Choroid plexus epithelial cell (primary cell): ENCODE measurements at regions not wholly inside any gene's neighbourhood (a gene's known extent, or its start where the extent isn't known, plus 50 kb on each side); places are given as distances from the start of the nearest gene placed in this dataset.
"Not testable (repeated sequence)": the region's sequence is repeated elsewhere in the genome, so short reads cannot be mapped to it uniquely, and the experiment has no call there.

Experiments
- DNase-seq: peaks from one replicate; pipeline ENCODE4 v3.0.0-alpha.2; 2010; ENCODE audit warnings: low read depth
- H3K4me3 ChIP-seq: 2 replicates; pipeline ENCODE4 v1.5.1; 2011; ENCODE audit warnings: low read depth, mild to moderate bottlenecking, control low read depth, low read length, moderate library complexity
- TF ChIP-seq, protein P1 (sequence below): conservative IDR thresholded peaks from 2 replicates; pipeline ENCODE4 v1.5.1; 2011; ENCODE audit warnings: low read depth, mild to moderate bottlenecking, control low read depth, inconsistent platforms, low read length, moderate library complexity

DNA sequence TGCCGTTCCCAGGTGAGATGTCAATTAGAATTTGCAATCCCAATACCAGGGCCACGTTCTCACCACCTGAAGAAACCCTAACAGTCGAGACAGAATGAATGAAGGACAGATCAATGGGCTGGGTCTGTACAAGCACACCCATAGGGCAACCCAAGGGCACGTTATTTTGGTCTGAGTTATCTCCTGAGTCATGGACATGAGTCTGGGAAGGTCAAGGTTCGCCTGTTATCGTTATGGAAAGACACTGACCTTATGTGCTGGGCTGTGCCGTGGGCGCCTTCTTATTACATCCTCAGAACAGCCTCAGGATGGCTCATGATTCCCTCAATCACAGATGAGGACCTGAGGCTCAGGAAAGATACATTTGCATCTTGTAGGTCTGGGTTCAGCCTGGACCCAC is 175.0 kb upstream of the SULF2 start:
- no peak overlapping the region for H3K4me3 ChIP-seq
- TF ChIP-seq, protein P1, sequence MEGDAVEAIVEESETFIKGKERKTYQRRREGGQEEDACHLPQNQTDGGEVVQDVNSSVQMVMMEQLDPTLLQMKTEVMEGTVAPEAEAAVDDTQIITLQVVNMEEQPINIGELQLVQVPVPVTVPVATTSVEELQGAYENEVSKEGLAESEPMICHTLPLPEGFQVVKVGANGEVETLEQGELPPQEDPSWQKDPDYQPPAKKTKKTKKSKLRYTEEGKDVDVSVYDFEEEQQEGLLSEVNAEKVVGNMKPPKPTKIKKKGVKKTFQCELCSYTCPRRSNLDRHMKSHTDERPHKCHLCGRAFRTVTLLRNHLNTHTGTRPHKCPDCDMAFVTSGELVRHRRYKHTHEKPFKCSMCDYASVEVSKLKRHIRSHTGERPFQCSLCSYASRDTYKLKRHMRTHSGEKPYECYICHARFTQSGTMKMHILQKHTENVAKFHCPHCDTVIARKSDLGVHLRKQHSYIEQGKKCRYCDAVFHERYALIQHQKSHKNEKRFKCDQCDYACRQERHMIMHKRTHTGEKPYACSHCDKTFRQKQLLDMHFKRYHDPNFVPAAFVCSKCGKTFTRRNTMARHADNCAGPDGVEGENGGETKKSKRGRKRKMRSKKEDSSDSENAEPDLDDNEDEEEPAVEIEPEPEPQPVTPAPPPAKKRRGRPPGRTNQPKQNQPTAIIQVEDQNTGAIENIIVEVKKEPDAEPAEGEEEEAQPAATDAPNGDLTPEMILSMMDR = no peak
- no peak for DNase-seq

DNA sequence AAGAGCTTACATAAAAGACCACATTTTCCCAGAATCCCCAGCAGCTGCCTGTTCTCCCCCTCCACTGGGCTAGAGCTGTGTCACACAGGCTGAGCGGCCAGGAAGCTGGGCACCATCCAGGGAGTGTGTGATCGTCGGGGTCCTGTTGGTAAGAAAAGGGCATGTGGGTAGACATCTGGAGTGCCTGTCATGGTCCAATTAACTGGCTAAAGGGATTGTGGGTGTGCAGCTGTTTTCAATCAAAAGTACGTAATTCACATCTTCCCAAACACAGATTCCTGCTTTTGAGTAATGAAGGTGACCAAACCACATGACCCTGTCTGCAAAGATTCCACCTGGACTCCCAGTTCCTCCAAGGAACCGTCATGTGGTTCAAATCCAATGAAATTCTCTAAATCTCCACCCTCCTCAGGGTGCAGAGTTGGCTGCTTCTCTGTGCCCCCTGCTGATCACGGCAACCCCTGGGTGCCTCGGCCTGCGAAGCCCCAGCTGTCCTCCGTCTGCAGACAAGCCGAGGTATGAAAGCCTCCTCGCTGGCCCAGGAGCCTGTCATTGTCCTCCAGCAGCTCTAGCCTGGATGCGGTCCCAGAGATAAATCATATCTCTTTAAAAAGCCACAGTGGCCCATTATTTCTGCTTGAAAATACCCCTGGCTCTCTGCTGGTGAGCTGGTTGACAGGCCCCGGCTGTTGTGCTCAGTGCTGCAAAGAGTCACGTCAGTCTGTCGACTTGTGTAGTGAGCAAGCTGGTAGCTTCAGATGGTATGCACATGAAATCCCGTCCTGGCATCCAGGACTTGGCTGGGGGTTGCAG is 172.9 kb upstream of the SULF2 start:
- peak; percentile 5 for DNase-seq
- H3K4me3 ChIP-seq = not testable (repeated sequence)

DNA sequence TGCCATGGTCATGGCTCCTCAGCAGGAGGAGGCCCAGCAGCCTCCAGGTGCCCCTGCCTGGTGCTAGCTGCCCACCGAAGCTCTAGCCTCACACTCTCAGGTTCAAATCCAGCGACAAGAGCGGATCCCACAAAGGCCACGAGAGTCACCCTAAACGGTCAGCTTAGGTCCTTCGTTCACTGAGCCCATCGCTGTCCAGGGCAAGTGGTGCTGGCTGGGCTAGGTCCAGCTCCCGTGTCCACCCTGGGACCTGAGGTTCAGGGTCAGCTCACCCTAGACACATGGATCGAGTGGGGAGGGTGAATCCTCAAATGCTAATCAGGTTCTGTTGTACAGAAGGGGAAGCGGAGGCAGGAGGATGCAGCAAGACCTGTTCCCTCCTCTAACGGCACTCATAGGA is 171.9 kb upstream of the SULF2 start:
- DNase-seq = no peak
- TF ChIP-seq, protein P1 = no peak
- no peak overlapping the region for H3K4me3 ChIP-seq

DNA sequence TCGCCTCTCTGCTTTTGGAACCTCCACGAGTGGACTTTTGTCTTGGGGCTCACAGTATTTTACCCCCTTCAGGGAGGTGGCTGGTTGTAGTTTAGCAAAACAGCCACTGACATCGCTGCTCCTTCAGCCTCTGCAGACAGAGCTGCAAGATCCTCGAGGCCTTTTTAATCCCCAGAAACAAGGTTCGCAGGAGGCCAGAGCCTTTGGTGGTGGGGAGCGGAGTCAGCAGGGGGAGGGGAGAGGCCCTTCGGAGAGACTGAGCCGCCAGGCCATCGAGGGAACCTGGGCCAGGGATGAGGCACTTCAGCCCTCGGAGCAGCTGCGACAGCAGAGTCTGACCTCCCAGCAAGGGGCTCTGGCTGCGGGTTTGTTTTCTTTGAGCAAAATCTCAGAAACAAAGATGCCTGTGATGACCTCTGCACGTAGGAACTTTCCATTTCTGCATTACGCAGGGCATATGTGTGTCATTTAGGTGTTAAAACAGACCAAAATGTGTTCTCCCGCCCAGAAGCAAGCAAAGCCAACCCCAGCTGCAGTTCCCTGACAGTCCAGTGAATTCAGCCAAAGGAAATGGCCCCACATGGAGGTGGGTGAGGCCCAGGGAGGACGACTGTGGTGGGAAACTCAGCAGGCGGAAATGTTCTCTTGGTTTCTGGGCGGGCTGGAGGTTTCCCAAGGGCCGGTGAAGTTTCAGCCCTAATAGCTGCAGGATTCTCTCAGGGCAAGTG is 171.2 kb upstream of the SULF2 start:
- peak; percentile 81 for DNase-seq
- no peak overlapping the region for H3K4me3 ChIP-seq
- TF ChIP-seq, protein P1 = peak; percentile 28

DNA sequence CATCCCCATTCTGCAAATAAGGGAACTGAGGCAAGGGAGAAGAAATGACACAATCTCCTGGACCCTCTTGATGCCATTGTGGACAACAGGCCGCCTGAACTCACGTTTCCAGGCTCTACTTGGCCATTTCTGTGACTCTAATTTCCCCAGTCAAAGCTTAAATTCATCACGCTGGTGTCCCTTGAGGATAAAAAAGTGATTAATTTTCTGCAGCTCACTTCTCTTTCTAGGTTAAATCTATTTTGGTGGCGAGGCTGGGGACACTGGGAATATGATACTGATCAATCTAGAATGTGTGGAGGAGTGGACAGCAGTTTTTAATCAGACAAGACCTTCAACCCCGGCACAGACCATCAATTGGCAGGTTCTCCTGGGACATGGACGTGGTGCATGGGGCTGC is 168.2 kb upstream of the SULF2 start:
- TF ChIP-seq, protein P1 = no peak
- H3K4me3 ChIP-seq = no peak overlapping the region
- no peak for DNase-seq

DNA sequence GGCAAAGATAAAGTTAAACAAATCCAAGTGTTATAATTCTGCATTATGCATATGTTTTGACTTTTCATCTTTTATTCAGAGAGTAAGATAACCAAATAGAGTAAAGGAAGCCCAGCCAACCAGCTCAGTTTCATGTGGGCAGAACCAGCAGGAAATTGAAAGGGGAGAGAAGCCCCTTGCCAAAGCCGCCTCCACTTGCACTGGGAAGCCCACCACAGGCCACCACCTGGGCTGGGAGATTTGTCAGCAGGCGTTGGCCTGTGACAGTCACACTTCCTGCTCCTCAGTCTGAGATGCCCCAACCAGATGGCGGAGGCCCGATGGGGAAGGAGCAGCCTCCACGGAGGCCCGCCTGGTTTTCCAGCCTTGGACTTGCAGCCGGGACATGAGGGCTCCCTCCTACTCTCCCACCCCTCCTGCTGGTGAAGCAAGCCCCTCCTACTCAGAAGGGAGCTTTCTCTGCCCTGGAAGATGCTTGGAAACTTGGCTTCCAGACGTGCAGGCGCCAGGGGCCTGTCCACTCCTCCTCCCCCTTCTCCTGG is 166.8 kb upstream of the SULF2 start:
- no peak for DNase-seq
- TF ChIP-seq, protein P1 = no peak
- H3K4me3 ChIP-seq = no peak overlapping the region

DNA sequence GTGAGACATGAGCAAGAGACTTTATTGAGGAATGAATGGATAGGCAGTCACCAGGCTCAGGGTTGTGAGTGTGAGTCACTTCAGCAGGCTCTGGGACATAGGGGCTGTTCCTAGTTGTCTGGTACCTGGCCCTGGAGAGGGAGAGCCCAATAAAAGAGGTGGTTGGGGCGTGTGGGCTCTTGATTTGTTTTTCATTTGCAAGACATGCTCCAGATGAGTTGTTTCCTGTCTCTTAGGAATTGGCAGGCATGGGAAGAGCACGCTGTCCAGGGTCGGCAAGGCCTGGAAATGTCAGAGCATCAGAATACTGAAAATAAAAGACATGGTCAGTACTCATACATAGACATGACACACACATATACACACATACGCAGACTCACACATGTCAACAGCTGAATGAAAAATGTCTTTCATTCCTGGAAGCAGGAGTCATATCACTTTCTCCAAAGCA is 166.3 kb upstream of the SULF2 start:
- DNase-seq = peak; percentile 25
- no peak overlapping the region for H3K4me3 ChIP-seq
- TF ChIP-seq, protein P1 = no peak
